Lower leg skin (tissue), 3 donors: ENCODE measurements at regions not wholly inside any gene's neighbourhood (a gene's known extent, or its start where the extent isn't known, plus 50 kb on each side); places are given as distances from the start of the nearest gene placed in this dataset.

ENCODE experiments used
- CTCF ChIP-seq, 3 donors: fragments of 450-650 bp; IDR thresholded peaks; one replicate each; pipeline ENCODE4 v1.5.1; 2016; ENCODE audit warnings: antibody characterized with exemption in 3 of 3, mild to moderate bottlenecking in 3 of 3, moderate library complexity in 2 of 3
- POLR2A ChIP-seq, 2 donors: fragments of 450-650 bp; IDR thresholded peaks; one replicate each; pipeline ENCODE4 v1.6.1; 2016 to 2017; ENCODE audit warnings: antibody characterized with exemption in 2 of 2, mild to moderate bottlenecking in 1 of 2, moderate library complexity in 1 of 2

- TF ChIP-seq CTCF (IDR thresholded peaks at IDR 0.05) (no peak), POLR2A (IDR thresholded peaks at IDR 0.05) (no peak)
These were observed 93.9 kb downstream of the TMEM114 start for GRCh38 chr16:8496364-8496763.
